Psoas muscle (tissue), 7 donors: ENCODE measurements at regions not wholly inside any gene's neighbourhood (a gene's known extent, or its start where the extent isn't known, plus 50 kb on each side); places are given as distances from the start of the nearest gene placed in this dataset.

Experiments used
- ATAC-seq, 4 donors: fragments of 200-7000 bp; cut with Tn5 transposase; one replicate each; pipeline ENCODE4 v1.9.1; 2020; ENCODE audit warnings: moderate library complexity in 3 of 4, mild to moderate bottlenecking in 2 of 4
- DNase-seq, 2 donors: peaks; one replicate each; pipeline ENCODE4 v3.0.0-alpha.2; 2020
- H3K27ac ChIP-seq: fragments of 200-600 bp; one replicate; pipeline ENCODE4 v1.8.0; 2022
- H3K27me3 ChIP-seq, 3 donors: fragments of 200-600 bp in 1 of 3; one replicate each; pipeline versions ENCODE4 v1.6.1 to v1.8.0; 2013 to 2022; ENCODE audit warnings: low read length in 2 of 3, mild to moderate bottlenecking in 2 of 3, moderate library complexity in 1 of 3; ENCODE audit not compliant: insufficient read depth in 3 of 3
- H3K36me3 ChIP-seq, 2 donors: fragments of 200-600 bp in 1 of 2; one replicate each; pipeline versions ENCODE4 v1.6.1 to v1.8.0; 2013 to 2022; ENCODE audit warnings: low read depth in 1 of 2, mild to moderate bottlenecking in 1 of 2, moderate library complexity in 1 of 2; ENCODE audit not compliant: insufficient read depth in 1 of 2
- H3K4me1 ChIP-seq: fragments of 200-600 bp; one replicate; pipeline ENCODE4 v1.8.0; 2022
- H3K4me3 ChIP-seq: fragments of 200-600 bp; one replicate; pipeline ENCODE4 v1.8.0; 2022; ENCODE audit warnings: mild to moderate bottlenecking
- H3K9me3 ChIP-seq: fragments of 200-600 bp; one replicate; pipeline ENCODE4 v1.8.0; 2022
- WGBS, 3 donors: extraction: QIAGEN DNeasy Blood & Tissue Kit; methylation state at CpG; one replicate each; pipeline versions ENCODE4 v1.1.6 to v1.1.7; 2013; 5-methylcytosine and 5-hydroxymethylcytosine counted together
- intact Hi-C, 2 donors: fragments of 100-400 bp; cut with DNase I; formaldehyde crosslinking; loops; one replicate each; pipeline versions ENCODE4 v1.11.0 to v1.14.2; 2022
- TF ChIP-seq, protein P1 (sequence below): fragments of 200-600 bp; IDR thresholded peaks from one replicate; pipeline ENCODE4 v1.8.0; 2022; ENCODE audit warnings: antibody characterized with exemption
- donor health status: healthy with polysubstance abuse.
- donor health status: DM: no; HTN: no; CAD: no; lungs with moderate emphysema.
- donor health status: Bipolar disorder and iron deficiency.
- donor health status: healthy.
- donor health status: DM: yes; HTN: yes; CAD: no.
- donor health status: DM: no; HTN: no; CAD: no.
- donor health status: DM: yes; HTN: yes; CAD: no.

DNA sequence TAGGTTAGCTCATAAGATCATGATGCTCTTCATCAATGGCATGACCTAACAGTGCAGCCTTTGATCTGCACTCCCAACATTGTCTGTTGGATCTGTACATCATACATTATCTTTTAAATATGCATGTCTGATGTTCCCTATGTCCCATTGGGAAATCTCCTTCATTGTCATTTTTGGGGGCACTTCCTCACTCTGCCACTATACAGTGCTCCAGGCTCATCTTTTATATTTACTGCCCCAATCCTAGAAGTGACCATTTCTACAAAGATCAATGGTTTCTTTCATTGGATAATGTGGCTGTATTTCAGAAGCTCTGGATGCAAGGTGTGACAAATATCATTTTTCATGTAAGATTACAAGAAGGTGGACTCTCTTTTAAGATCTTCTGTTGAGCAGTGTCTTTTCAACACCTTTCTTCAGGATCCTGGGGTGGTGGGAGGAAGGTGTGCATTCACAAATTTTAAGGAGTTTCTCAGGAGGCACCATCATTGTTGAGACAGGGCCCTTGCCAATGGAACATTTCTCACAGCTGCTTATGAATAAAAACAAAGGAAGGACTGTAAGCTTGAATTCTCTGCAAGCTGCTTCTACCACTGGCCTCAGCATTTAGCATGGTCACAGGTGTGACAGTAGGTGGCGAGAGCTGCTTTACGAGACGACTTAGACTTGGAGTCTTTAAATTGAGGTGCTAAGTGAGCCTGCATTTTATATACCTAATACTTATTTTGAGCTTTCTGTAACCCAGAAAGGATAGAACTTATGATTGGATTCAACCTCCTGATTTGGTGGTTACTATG is 403.0 kb downstream of the LMO7 start:
- ATAC-seq (no peak), DNase-seq (no peak)
- Histone ChIP-seq H3K27me3 (no peaks in the 10 kb centered on the region), H3K36me3 (no peaks in the 10 kb centered on the region), H3K4me1 (no peaks in the 10 kb centered on the region), H3K9me3 (no peaks in the 10 kb centered on the region), H3K4me3 (no peak overlapping the region), H3K27ac (no peak overlapping the region)
- 81 to 89% (median 82%) methylated on average over 3 of the region's 3 CpGs for WGBS, 3 donors
- intact Hi-C loops, result no loop called here
- TF ChIP-seq, protein P1, sequence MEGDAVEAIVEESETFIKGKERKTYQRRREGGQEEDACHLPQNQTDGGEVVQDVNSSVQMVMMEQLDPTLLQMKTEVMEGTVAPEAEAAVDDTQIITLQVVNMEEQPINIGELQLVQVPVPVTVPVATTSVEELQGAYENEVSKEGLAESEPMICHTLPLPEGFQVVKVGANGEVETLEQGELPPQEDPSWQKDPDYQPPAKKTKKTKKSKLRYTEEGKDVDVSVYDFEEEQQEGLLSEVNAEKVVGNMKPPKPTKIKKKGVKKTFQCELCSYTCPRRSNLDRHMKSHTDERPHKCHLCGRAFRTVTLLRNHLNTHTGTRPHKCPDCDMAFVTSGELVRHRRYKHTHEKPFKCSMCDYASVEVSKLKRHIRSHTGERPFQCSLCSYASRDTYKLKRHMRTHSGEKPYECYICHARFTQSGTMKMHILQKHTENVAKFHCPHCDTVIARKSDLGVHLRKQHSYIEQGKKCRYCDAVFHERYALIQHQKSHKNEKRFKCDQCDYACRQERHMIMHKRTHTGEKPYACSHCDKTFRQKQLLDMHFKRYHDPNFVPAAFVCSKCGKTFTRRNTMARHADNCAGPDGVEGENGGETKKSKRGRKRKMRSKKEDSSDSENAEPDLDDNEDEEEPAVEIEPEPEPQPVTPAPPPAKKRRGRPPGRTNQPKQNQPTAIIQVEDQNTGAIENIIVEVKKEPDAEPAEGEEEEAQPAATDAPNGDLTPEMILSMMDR, result no peak

DNA sequence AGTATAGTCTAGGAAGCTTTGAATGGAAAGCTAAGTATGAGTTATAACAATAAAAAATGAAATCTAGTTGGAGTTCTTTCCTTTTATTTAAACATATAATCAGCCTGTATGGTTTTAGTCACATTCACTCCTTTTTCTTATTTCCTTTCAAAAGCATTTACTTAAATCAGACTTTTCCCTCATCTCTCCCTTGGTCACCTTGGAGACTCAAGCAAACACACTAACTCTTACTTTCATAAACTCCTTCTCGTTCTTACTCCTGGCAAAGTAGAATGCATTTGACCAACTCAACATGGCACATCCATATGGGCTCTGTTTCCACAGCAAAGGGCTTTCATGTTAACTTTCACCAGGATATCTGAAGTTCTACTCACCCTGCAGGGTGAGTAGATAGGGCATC is 400.0 kb downstream of the LMO7 start:
- Histone ChIP-seq H3K4me1 (no peaks in the 10 kb centered on the region), H3K4me3 (no peak overlapping the region), H3K36me3 (no peaks in the 10 kb centered on the region), H3K27me3 (no peaks in the 10 kb centered on the region), H3K27ac (no peak overlapping the region), H3K9me3 (no peaks in the 10 kb centered on the region)
- 21 to 72% (median 30%) methylated on average over 1 of the region's 1 CpG for WGBS, 3 donors
- TF ChIP-seq, protein P1, result no peak
- no peak for ATAC-seq
- intact Hi-C loops, result no loop called here
- no peak for DNase-seq

DNA sequence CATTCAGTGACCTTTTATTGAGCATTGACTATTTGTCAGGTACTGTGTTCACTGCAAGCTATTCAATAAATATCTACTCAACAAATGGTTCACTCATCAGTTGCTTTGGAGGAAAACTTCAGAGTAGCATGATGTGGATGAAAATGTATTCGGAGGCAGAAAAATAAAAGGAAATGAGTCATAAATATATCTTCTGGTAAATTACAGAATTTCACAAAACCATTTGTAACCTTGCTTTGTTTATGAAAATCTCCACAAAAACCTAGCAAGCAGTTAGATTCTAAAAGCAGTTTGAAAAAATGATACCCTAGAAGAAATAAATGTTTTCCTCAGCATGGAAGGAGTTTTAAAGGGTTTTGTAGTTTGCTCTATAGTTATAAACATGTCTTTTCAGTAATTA is 399.6 kb downstream of the LMO7 start:
- no peaks in the 10 kb centered on the region for H3K4me1 ChIP-seq
- no peak overlapping the region for H3K4me3 ChIP-seq
- no peaks in the 10 kb centered on the region for H3K9me3 ChIP-seq
- intact Hi-C loops, result no loop called here
- TF ChIP-seq, protein P1, result no peak
- 42 to 65% (median 45%) methylated on average over 1 of the region's 1 CpG for WGBS, 3 donors
- H3K27me3 ChIP-seq, result no peaks in the 10 kb centered on the region
- ATAC-seq, result no peak
- DNase-seq, result no peak
- no peak overlapping the region for H3K27ac ChIP-seq
- no peaks in the 10 kb centered on the region for H3K36me3 ChIP-seq

DNA sequence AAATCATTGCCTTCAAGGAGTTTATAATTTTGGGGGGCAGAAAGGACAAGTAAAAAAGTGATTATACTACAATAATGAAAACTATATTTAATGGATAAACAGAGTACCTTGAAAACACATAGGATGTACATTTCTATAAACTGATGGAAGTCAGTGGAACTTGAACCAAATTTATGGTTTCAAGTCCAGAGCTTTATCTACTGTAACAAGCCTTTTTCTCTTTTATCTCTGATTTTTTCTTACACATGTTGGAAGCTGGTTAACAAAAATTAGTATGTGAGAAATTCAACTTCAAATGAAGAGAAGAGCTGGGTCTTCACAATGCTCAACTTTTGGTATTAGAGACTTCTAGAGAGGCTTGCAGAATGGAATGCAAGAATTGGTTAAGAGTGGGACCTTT is 393.6 kb downstream of the LMO7 start:
- Histone ChIP-seq H3K4me3 (no peak overlapping the region), H3K27me3 (no peaks in the 10 kb centered on the region), H3K27ac (no peak overlapping the region), H3K36me3 (no peaks in the 10 kb centered on the region), H3K9me3 (no peaks in the 10 kb centered on the region), H3K4me1 (no peaks in the 10 kb centered on the region)
- TF ChIP-seq, protein P1, result no peak
- DNase-seq, result no peak
- intact Hi-C loops, result no loop called here
- no peak for ATAC-seq

DNA sequence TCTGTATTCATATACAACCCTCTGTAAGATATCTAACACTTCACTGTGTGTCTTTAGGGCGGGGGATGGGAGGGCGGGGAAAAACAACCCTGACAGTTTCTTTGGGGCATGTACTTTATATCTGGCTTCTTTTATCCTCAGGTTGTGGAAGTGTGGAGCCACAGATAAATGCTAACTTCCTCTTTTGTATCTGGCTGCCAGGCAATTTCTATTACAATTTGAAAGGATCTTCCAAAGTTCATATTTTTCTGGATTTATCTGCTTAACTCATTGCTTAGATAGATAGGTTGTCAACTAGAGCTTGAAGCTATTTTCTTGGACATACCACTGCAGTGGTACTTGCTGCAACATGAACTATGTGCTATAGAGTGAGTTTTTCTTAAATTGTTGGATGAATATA is 393.0 kb downstream of the LMO7 start:
- ATAC-seq (no peak), DNase-seq (no peak)
- TF ChIP-seq, protein P1, result no peak
- Histone ChIP-seq H3K4me3 (no peak overlapping the region), H3K9me3 (no peaks in the 10 kb centered on the region), H3K4me1 (no peaks in the 10 kb centered on the region), H3K36me3 (no peaks in the 10 kb centered on the region), H3K27ac (no peak overlapping the region), H3K27me3 (no peaks in the 10 kb centered on the region)
- WGBS, 3 donors, result 84 to 96% (median 92%) methylated on average over 2 of the region's 2 CpGs
- intact Hi-C loops, result no loop called here
